ENCODE measurements at regions not wholly inside any gene's neighbourhood (a gene's known extent, or its start where the extent isn't known, plus 50 kb on each side); places are given as distances from the start of the nearest gene placed in this dataset.

- H3K27ac ChIP-seq, result no peak overlapping the region
- TF ChIP-seq CTCF (IDR thresholded peaks at IDR 0.05) (no peak), POLR2A (IDR thresholded peaks at IDR 0.05) (no peak)
- H3K4me3 ChIP-seq, result no peak overlapping the region
- no peak for ATAC-seq
- H3K27me3 ChIP-seq, result no peaks in the 10 kb centered on the region
- no peaks in the 10 kb centered on the region for H3K36me3 ChIP-seq (replicated peaks in 1 of 2; ENCODE audit: insufficient read depth in 1 of 2, low read depth in 2 of 2)
- intact Hi-C loops (cut with DNase I), result no loop called here
- WGBS, 2 donors, result 50 to 62% methylated on average over 1 of the region's 1 CpG
- no peak for DNase-seq
- H3K4me1 ChIP-seq, result no peaks in the 10 kb centered on the region
- H3K9me3 ChIP-seq, result no peaks in the 10 kb centered on the region
Observed at GRCh38 chrX:113048896-113049295, 208.3 kb upstream of the AMOT start.

- intact Hi-C loops (cut with DNase I), result no loop called here
- 70 to 71% methylated on average over 2 of the region's 2 CpGs for WGBS, 2 donors
- no peaks in the 10 kb centered on the region for H3K27me3 ChIP-seq
- H3K4me1 ChIP-seq, result no peaks in the 10 kb centered on the region
- DNase-seq, result no peak
- H3K36me3 ChIP-seq (replicated peaks in 1 of 2; ENCODE audit: insufficient read depth in 1 of 2, low read depth in 2 of 2), result no peaks in the 10 kb centered on the region
- H3K4me3 ChIP-seq, result no peak overlapping the region
- ATAC-seq, result no peak
- H3K27ac ChIP-seq, result no peak overlapping the region
- no peak for TF ChIP-seq POLR2A (IDR thresholded peaks at IDR 0.05)
- no peak for TF ChIP-seq CTCF (IDR thresholded peaks at IDR 0.05)
- no peaks in the 10 kb centered on the region for H3K9me3 ChIP-seq
Observed at GRCh38 chrX:113048480-113048879, 207.8 kb upstream of the AMOT start.

GRCh38 chrX:113033966-113034680, 193.5 kb upstream of the AMOT start:
- DNase-seq (no peak), ATAC-seq (no peak)
- no peaks in the 10 kb centered on the region for H3K36me3 ChIP-seq (replicated peaks in 1 of 2; ENCODE audit: insufficient read depth in 1 of 2, low read depth in 2 of 2)
- no peaks in the 10 kb centered on the region for H3K27me3 ChIP-seq
- no peak overlapping the region for H3K27ac ChIP-seq
- WGBS, 2 donors, result 60 to 62% methylated on average over 1 to 3 of the region's 3 CpGs
- H3K4me3 ChIP-seq, result no peak overlapping the region
- TF ChIP-seq POLR2A (IDR thresholded peaks at IDR 0.05) (no peak), CTCF (IDR thresholded peaks at IDR 0.05) (no peak)
- intact Hi-C loops (cut with DNase I), result no loop called here
- no peaks in the 10 kb centered on the region for H3K9me3 ChIP-seq
- no peaks in the 10 kb centered on the region for H3K4me1 ChIP-seq

GRCh38 chrX:113019958-113020357, 179.3 kb upstream of the AMOT start:
- H3K27ac ChIP-seq, result no peak overlapping the region
- ATAC-seq (no peak), DNase-seq (no peak)
- no peaks in the 10 kb centered on the region for H3K9me3 ChIP-seq
- no peaks in the 10 kb centered on the region for H3K4me1 ChIP-seq
- no peak overlapping the region for H3K4me3 ChIP-seq
- H3K36me3 ChIP-seq (replicated peaks in 1 of 2; ENCODE audit: insufficient read depth in 1 of 2, low read depth in 2 of 2), result no peaks in the 10 kb centered on the region
- no peaks in the 10 kb centered on the region for H3K27me3 ChIP-seq
- no peak for TF ChIP-seq CTCF (IDR thresholded peaks at IDR 0.05)
- TF ChIP-seq POLR2A (IDR thresholded peaks at IDR 0.05), result no peak
- intact Hi-C loops (cut with DNase I), result no loop called here

- DNase-seq, result no peak
- no peaks in the 10 kb centered on the region for H3K9me3 ChIP-seq
- no peaks in the 10 kb centered on the region for H3K27me3 ChIP-seq
- no peaks in the 10 kb centered on the region for H3K36me3 ChIP-seq (replicated peaks in 1 of 2; ENCODE audit: insufficient read depth in 1 of 2, low read depth in 2 of 2)
- H3K4me3 ChIP-seq, result no peak overlapping the region
- intact Hi-C loops (cut with DNase I), result no loop called here
- no peak overlapping the region for H3K27ac ChIP-seq
- TF ChIP-seq POLR2A (IDR thresholded peaks at IDR 0.05) (no peak), CTCF (IDR thresholded peaks at IDR 0.05) (no peak)
- 100% methylated on average over 1 of the region's 1 CpG; no CpG with 5 or more reads in 1 of the 2 donors for WGBS, 2 donors
- ATAC-seq, result no peak
- H3K4me1 ChIP-seq, result no peaks in the 10 kb centered on the region
Observed at GRCh38 chrX:113009837-113010236, 169.2 kb upstream of the AMOT start.
